ENCODE measurements at regions not wholly inside any gene's neighbourhood (a gene's known extent, or its start where the extent isn't known, plus 50 kb on each side); places are given as distances from the start of the nearest gene placed in this dataset.
"Not testable (repeated sequence)": the region's sequence is repeated elsewhere in the genome, so short reads cannot be mapped to it uniquely, and the experiment has no call there.

DNA sequence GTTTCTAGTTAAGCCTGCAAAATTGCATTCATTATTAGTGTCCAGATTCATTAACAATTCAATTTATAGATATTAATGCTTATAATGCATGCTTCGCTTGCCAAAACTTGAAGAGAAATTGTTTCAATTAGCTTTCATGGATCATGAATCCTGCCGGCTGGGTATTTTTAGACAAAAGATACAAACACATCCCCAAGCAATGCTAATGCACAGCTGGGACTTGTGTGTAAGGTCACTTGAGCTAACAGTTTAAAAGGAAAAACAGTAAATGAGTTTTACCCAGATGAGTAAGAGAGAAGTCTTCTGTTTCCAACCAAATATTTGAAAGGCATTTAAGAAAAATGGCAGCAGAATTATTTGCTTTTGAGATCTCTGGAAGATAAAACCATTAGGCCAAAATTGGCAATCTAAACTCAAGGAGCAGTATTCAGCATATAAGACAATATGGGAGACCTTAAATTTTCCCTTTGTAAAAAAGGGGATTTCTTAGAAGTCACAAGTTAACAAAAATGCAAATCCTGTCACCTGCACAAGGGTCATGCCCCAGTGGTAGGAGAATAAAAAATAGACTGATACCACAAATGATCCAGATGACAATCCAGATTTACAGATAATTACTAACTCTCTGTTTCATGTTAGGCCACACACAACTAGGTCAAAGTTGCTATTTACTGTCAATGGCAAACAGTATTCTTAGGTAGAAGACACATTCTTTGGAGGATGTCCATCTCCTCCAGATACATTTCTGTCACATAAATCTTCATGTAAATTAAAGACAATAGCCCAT, 418.4 kb upstream of the PMFBP1 start:
- DNase-seq = no peak

DNA sequence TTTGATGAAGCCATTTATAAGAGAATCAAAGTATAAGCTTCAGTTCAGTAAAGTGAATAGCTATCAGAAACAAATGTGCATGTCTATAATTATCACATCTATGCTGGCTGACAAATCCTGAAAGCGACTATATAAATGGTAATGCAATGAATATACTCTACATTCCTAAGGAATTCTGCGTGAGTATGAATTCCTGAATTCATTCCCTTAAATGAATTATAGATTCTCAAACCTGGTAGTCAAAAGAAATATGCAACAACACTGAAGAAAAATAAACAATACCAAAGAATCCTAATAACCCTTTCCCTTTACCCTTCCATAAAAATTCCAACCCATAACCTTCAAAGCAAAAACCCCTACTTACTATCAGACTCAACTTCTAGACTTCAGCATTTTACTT, 416.6 kb upstream of the PMFBP1 start:
- no peak for DNase-seq

DNA sequence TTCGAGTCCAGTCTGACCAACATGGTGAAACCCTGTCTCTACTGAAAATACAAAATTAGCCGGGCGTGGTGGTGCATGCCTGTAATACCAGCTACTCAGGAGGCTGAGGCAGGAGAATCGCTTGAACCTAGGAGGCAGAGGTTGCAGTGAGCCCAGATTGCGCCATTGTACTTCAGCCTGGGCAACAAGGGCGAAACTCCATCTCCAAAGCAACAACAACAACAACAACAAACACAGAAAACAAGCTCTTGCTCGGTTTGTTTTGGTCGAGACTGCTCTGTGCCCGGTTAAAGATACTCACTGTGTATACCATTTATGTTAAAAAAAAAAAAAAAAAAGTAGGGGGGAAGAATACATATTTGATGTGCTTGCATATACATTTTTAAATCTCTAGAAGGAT, 406.1 kb upstream of the PMFBP1 start:
- DNase-seq = not testable (repeated sequence)

DNA sequence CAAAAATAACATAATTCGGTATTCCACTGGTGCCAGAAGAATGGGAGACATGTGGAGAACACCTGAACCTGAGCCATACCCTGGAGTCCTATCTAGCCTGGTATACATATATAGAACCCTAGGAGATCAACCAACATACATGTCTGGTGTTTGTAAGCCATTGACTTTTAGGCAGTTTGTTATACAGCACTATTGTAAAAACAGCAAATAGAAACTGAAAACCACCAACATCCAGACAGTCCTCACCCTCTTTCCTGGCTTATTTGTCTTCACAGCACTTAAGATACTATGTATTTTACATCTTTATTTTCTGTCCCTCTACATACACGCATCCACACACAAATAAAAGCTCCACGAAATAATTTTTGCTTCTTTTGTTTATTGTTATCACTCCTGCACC, 404.2 kb upstream of the PMFBP1 start:
- DNase-seq = no peak

DNA sequence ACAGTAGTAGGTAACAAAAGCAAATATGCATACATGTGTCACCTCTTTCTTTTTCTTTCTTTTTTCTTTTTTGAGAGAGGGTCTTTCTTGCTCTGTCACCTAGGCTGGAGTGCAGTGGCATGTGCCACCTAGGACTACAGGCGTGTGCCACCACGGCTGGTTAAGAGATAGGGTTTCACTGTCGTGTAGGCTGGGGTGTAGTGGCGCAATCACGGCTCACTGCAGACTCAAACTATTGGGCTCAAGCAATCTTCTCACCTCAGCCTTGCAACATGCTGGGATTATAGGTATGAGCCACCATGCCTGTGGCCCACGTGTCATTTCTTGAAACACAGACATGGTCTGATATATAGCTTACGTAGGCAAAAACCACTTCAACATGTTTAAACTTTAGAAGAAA, 397.7 kb upstream of the PMFBP1 start:
- DNase-seq = no peak

DNA sequence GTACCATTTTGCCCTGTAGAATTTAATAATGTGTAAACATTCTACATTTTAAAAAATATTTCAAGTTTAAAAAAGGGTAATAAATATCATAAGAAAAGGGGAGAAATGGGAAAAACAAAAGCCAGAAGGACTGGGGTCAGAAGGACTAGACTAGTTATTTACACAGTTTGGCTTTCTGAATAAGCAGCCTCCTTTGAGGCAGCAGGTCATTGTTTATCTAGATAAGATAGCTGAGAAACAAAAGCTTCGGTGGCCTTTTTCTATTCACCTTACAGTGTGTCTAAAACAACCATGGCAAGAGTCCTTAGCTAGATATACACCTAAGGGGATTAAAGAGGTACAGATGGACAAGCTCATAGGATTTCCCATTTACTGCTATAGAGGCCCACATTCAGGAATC, 396.5 kb upstream of the PMFBP1 start:
- no peak for DNase-seq

DNA sequence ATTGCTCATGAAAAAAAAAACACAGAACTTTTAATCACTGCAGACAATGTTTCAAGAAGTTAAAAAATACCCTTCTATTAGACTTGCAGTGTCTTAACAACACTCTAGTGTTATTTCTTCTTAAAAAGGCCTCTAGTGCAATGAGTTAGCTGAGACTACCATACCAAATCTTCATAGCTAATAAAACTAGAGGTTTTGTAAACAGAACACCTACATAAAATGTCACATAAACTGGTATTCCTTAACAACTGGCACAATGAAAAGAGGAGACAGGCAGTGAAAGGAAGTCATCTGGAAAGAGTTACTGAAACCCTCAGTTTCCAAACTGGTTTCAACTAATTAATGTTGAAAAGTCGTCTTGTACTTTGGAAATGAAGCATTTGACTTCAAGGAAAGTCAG, 394.2 kb upstream of the PMFBP1 start:
- no peak for DNase-seq

DNA sequence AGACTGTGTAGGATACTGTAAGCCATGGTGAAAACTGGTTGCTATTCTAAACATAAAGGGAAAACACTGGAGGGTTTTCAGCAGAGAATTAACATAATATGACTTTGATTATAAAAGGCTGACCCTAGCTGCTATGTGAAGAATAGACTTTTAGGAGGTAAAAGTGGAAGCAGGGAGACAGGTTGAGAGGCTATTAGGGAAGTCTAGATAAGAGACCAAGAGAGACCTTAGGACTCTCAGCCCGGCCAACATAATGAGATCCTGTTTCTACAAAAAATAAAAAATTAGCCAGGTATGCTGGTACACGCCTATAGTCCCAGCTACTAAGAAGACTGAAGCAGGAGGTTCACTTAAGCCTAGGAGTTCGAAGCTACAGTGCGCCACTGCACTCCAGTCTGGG, 393.2 kb upstream of the PMFBP1 start:
- DNase-seq = no peak

DNA sequence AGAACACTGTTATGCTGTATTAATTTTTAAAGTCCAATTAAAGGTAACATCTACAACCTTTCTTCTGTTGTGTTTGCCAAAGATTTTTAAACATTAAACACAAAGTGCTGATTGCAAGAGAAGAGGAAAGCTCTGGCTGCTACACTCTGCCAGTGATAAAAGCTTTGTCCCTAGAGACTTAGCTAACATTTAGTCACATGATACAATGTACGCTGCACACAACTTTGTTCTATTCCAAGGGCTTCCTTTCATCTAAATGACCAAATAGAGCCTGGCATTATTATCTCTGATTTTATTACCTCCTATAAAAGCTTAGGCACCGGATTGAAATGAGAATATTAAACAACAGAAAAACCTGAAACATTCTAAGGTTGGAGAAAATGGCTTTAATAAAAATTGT, 388.7 kb upstream of the PMFBP1 start:
- DNase-seq = no peak

DNA sequence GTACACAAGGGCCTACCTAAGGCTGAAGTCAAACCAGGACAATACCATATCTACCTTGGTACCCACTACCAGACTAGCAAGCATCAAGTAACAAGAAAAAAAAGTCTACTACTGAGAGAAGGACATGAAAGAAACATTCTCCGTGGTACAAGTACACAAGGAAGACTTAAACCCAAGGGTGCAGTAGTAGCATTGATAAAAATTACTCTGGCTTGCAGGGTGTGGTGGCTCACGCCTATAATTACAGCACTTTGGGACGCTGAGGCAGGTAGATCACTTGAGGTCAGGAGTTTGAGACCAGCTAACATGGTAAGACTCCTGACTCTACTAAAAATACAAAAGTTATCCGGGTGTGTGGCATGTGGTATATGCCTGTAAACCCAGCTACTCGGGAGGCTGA, 386.5 kb upstream of the PMFBP1 start:
- DNase-seq = no peak

DNA sequence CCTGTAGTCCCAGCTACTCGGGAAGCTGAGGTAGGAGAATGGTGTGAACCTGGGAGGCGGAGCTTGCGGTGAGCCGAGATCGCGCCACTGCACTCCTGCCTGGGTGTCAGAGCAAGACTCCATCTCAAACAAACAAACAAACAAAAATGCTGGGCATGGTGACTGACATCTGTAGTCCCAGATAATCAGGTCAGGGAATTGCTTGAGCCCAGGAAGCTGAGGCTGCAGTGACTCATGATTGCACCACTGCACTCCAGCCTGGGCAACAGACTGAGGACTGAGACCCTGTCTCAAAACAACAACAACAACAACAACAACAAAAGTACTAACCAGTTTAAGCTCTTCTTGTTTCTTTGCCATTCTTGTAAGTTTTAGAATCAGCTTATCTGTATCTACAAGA, 383.0 kb upstream of the PMFBP1 start:
- DNase-seq = no peak

DNA sequence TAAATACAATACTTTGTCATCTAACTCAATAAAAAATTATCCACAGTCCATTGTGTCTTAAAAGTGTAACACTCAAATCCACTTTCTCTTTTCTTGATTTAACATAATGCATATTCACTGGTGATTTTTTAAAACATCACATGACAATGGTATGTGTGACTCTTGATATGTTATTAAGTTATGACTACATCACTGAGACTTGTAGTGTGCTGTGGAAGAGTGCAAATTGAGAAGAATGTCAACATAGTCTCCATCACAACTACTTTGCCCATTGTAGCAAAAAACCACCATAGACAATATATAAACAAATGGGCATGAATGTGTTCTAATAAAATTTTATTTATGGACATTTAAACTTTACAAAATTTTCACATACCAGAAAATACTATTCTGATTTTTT, 380.7 kb upstream of the PMFBP1 start:
- no peak for DNase-seq

DNA sequence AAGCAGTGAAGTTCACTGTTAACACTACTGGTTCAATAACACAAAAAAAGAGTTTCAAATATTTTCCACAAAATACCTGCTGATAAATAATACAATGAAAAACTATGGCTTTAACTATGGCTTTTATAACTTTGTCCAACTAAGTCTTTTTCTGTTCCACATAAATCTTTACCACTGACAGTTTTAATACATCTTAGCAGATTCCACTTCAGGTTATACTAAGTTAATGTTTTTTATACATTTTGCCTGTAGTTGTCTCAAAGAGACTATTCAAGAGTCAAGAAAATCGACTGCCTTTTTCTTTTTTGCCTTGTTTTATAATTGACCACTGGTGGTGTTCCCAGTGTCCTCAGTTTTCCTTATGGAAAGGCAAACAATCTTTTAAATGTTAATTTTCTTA, 379.7 kb upstream of the PMFBP1 start:
- DNase-seq = no peak

DNA sequence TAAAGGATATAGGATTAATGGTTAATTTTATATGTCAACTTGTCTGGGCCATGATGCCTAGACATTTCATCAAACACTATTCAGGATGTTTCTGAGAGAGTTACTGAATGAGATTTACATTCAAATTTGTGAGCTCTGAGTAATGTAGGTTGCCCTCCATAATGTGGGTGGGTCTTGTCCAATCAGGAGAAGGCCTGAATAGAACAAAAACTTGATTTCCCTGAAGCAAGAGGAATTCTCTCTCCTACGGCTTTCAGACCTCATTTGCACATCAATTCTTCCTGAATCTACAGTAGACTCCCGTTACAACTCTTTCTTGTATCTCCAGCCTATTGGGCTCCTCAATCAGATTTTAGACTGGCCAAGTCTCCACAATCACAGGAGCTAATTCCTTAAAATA, 377.9 kb upstream of the PMFBP1 start:
- DNase-seq = no peak

DNA sequence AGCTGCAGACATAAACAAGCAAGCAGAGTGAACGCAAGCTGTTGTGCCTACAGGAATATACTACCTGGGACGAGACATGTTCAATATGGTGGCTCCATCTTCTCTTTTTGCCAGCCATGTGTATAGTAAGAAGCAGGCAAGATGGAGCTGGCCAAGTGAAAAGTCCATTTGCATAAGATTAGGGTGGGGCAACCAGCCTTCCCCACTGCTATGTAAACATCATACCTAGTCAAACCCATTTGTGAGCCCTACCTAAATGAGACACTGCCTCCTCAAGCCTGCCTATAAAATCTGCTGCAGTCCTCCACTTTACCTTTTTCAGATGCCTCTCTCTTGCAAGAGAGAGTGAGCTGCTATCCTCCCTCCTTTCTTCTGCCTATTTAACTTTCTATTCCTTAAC, 370.1 kb upstream of the PMFBP1 start:
- no peak for DNase-seq

DNA sequence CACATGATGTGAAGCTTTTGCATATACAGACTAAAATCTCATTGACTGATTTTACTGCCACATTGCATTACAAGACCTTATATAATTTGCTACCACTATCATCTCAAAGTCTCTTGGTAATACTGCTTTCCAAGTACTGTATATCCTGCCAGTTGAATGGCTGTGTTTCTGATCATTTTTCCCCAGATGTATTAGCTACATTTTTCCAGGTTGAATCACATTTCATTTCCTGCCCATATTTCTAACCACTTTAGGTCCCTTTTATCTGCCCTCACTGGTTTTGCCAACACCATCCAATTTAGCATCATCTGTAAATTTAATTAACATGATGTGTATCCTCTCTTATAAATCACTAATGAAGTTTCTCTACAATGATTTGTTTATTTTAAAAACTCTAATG, 365.7 kb upstream of the PMFBP1 start:
- no peak for DNase-seq

DNA sequence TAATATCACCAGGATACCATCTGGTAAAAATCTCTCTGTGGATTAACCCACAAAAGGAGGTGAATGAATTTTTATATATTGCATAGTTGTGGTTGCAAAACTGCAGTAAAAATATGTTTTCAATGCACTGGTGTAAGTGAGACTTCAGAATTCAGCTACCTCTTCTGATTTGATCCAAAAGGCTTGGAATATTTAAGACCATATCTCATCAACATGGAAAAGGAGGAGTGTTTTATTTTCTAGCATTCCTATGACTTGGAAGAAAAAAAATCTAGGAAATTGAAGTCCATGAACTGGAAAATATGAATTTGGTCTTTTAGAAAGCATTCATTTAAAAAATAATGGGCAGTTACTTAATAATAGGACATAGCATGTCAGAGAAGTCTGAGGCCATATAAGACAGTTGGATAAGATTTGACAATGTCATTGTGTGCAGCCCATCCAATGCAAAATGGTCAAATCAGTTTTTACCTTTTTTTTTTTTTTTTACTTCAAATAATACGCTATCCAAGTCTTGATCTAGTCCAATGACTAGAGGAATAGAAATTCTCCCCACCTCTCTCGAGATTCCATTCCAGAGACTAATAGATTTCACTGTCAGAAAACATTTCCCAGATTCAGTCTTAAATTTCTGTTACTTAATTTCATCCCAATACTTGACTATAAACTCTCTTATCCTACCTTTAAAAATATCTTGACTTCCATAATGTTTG, 364.9 kb upstream of the PMFBP1 start:
- no peak for DNase-seq

DNA sequence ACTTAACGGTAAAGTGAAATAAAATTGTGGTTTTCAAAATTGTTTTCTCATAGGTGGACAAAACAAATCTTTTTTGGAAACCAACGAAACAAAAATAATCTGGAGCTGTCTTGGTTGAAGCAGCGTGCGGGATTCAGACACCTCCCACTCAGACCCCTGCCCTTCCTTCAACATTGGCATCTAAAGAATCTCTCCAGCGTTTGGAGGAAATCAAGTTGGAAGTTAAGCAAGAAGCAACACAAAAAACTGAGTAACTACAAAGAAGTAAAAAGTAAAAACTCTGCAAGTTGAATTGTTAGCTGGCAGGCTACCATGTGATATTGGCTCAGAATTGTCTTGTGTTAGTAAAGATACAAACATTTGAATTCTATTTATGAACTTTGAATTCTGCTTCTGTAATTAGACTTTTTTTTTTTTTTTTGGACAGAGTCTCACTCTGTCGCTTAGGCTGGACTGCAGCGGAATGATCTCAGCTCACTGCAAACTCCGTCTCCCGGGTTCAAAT, 361.0 kb upstream of the PMFBP1 start:
- no peak for DNase-seq

DNA sequence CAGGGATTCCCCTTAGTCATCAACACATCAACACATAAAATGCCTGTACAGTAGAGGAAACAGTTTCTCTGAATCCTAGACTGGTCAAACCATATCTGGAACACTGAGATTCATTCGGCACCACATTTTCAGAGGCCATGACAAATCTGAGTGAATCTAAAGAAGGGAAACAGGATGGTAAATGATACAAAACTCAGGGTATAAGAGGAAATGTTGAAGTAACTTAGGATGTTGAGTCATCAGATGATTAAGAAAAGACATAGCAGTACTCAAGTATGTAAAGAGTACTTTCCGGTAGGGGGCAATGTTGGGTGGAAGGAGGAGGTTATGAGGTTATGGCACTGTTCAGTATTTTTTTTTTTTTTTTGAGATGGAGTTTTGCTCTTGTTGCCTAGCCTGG, 358.5 kb upstream of the PMFBP1 start:
- no peak for DNase-seq

DNA sequence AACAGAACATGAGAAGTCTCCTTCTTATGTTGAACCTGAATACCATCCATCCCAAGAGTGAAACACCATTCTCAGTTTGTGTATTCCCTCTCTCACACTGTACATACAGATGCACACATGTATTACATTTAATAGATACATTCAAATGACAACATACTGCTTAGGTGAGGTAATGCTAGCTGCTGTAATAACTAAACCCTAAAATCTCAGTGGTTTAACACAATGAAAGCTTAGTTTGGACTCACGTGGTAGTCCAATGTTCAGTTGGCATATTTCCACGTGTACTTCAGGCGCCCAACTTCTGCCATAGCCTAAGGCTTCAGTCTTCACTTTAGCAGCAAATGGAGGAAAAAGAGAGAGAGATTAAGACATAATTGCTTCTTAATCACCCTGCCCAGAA, 351.1 kb upstream of the PMFBP1 start:
- DNase-seq = no peak

DNA sequence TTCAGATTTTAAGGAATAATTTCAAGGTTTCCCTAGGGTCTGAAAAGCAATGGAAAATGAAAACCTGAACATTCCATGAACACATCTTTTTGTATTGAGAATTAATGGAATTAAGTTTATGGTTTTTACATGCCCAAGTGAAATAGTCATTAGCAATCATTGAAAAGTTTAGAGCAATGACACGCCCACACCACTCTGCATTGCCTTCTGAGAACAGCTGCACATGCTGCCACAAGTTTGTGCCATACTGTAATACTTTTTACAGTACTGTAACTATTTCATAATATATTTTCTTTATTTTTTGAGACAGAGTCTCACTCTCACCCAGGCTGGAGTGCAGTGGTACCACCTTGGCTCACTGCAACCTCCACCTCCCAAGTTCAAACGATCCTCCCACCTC, 345.2 kb upstream of the PMFBP1 start:
- DNase-seq = no peak

DNA sequence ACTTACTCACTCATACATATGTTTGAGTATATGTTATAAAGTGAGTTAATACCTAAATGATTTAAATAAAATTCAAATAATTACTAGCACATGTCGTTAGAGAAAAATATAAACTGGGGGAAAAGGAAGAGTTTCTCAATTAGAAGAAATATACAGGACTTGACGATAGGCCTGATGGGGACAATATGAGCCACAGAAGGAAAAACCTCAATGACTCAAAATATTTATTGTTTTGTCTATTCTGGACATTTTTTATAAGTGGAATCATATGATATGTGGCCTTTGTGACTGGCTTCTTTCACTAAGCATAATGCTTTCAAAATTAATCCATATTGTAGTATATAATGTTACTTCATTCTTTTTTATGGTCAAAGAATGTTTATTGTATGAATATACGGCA, 339.2 kb upstream of the PMFBP1 start:
- no peak for DNase-seq

DNA sequence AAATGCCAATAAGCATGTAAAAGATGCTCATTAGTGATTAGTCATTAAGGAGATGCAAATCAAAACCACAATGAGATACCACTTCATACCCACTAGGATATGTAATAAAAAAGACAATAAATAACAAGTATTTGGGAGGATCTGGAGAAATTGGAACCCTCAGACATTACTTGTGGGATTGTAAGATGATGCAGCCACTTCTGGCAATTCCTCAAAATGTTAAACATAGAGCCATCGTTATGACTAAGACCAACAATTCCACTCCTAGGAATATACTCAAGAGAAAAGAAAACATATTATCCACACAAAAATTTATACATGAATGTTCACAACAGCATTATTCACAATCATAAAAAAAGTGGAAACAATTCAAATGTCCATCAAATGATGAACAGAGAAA, 336.2 kb upstream of the PMFBP1 start:
- no peak for DNase-seq

DNA sequence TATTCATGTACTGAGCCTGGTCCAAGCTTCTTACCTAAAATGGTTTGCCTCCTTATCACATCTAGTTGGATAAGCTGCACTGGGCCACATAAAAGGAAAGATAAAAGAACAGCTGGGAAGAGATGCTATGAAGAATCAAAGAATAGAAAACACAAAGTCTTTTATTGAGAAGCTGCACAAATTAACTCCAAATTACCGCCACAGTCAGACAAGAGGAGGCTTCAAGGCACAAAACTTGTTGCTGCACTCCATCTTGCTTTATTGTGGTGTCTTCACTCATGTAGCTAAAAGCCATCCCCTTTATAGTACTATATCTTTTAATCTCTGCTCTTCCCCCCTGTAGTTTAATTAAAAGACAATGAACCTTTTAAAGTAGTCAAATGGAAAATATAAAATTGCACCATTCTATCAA, 330.6 kb upstream of the PMFBP1 start:
- DNase-seq = no peak
